A673 (cell line): ENCODE measurements at regions not wholly inside any gene's neighbourhood (a gene's known extent, or its start where the extent isn't known, plus 50 kb on each side); places are given as distances from the start of the nearest gene placed in this dataset.

ENCODE experiments used
- EZH2 ChIP-seq: fragments of 200-600 bp; sonication (generic); IDR thresholded peaks from 2 replicates; pipeline ENCODE4 v1.6.1; 2017; ENCODE audit warnings: borderline replicate concordance, low read depth, mild to moderate bottlenecking, mixed read lengths, antibody characterized with exemption, low read length; ENCODE audit not compliant: poor library complexity, severe bottlenecking
- TF ChIP-seq, protein P1 (sequence below): fragments of 300-800, 200-600 bp; sonication (generic); conservative IDR thresholded peaks from 2 replicates; pipeline ENCODE4 v1.5.1; 2017; ENCODE audit warnings: low read depth, mild to moderate bottlenecking, antibody characterized with exemption, low read length, moderate library complexity, mixed read lengths

DNA sequence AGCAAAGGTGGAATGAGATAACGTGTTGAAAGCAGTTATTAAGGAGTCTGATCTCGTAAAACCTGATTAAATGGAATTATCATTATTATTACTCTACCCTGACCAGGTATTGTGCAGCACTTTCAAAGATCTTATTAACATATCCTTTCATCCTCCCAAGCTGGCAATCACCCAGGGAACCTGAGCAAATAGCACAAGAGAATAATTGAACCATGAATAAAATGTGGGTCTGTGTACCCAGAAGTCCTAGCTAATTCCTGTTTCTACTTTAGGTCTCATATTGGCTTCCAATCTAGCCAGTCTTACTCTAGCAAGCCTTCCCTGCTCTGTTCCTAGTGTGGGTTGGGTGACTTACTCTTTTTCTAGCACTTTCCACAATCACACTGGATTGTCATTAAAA, 162.2 kb upstream of the STK32A start:
- TF ChIP-seq, protein P1, sequence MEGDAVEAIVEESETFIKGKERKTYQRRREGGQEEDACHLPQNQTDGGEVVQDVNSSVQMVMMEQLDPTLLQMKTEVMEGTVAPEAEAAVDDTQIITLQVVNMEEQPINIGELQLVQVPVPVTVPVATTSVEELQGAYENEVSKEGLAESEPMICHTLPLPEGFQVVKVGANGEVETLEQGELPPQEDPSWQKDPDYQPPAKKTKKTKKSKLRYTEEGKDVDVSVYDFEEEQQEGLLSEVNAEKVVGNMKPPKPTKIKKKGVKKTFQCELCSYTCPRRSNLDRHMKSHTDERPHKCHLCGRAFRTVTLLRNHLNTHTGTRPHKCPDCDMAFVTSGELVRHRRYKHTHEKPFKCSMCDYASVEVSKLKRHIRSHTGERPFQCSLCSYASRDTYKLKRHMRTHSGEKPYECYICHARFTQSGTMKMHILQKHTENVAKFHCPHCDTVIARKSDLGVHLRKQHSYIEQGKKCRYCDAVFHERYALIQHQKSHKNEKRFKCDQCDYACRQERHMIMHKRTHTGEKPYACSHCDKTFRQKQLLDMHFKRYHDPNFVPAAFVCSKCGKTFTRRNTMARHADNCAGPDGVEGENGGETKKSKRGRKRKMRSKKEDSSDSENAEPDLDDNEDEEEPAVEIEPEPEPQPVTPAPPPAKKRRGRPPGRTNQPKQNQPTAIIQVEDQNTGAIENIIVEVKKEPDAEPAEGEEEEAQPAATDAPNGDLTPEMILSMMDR = no peak
- no peak for TF ChIP-seq EZH2
